OCI-LY7 (cell line): ENCODE measurements at regions not wholly inside any gene's neighbourhood (a gene's known extent, or its start where the extent isn't known, plus 50 kb on each side); places are given as distances from the start of the nearest gene placed in this dataset.

Experiments used
- BruUV-seq: library from RNA; stranded (reverse); fragments of 400-500 nt; replicated peaks from 2 replicates; lab custom pipeline; 2021; lab: Mats Ljungman, UMichigan
- CTCF ChIA-PET: fragments of 300-600 bp; sonication (Branson Sonifier 250); formaldehyde crosslinking; loops from one replicate; lab custom pipeline; 2022; ENCODE audit warnings: antibody characterized with exemption; ENCODE audit not compliant: unreplicated experiment; lab: Charles Lee
- POLR2A ChIA-PET: fragments of 300-600 bp; sonication (Branson Sonifier 250); formaldehyde crosslinking; loops from one replicate; lab custom pipeline; 2022; ENCODE audit warnings: antibody characterized with exemption; lab: Charles Lee
- DNase-seq: peaks from one replicate; pipeline ENCODE4 v3.0.0-alpha.2; 2015; ENCODE audit warnings: low spot score
- H2AFZ ChIP-seq: fragments of 200-600 bp; sonication (generic), shearing (Covaris generic); 2 replicates; pipeline ENCODE4 v1.6.1; 2014; ENCODE audit warnings: mild to moderate bottlenecking, antibody characterized with exemption, low read length, moderate library complexity
- H3K27ac ChIP-seq: fragments of 200-600 bp; sonication (generic); 2 replicates; pipeline ENCODE4 v1.5.1; 2014; ENCODE audit warnings: mixed run types, low read depth, mild to moderate bottlenecking, moderate library complexity, low read length, inconsistent platforms; ENCODE audit not compliant: poor library complexity, severe bottlenecking
- H3K36me3 ChIP-seq: fragments of 200-600 bp; sonication (generic); 2 replicates; pipeline ENCODE4 v1.6.1; 2014; ENCODE audit warnings: mild to moderate bottlenecking, antibody characterized with exemption, low read length, moderate library complexity, mixed read lengths; ENCODE audit not compliant: insufficient read depth
- H3K4me1 ChIP-seq: fragments of 200-600 bp; sonication (generic); 2 replicates; pipeline ENCODE4 v1.5.1; 2014; ENCODE audit warnings: mild to moderate bottlenecking, low read length; ENCODE audit not compliant: insufficient read depth, poor library complexity, severe bottlenecking
- H3K4me2 ChIP-seq: fragments of 200-600 bp; sonication (generic); 2 replicates; pipeline ENCODE4 v1.6.1; 2014; ENCODE audit warnings: mild to moderate bottlenecking, low read length
- H3K4me3 ChIP-seq: fragments of 200-600 bp; sonication (generic); 2 replicates; pipeline ENCODE4 v1.5.1; 2014; ENCODE audit warnings: mild to moderate bottlenecking, low read depth, low read length; ENCODE audit not compliant: poor library complexity, severe bottlenecking
- H3K79me2 ChIP-seq: fragments of 200-600 bp; sonication (generic); 2 replicates; pipeline ENCODE4 v1.6.1; 2016; ENCODE audit warnings: low read depth, mild to moderate bottlenecking, low read length, moderate library complexity, mixed read lengths; ENCODE audit not compliant: insufficient read depth
- H3K9me2 ChIP-seq: fragments of 200-600 bp; sonication (generic); 2 replicates; pipeline ENCODE4 v1.6.1; 2016; ENCODE audit warnings: mild to moderate bottlenecking, low read length, mixed read lengths; ENCODE audit not compliant: insufficient read depth
- H3K9me3 ChIP-seq: fragments of 200-600 bp; sonication (generic); 2 replicates; pipeline ENCODE4 v1.6.1; 2014; ENCODE audit warnings: mild to moderate bottlenecking, mixed run types, low read length, mixed read lengths
- H4K20me1 ChIP-seq: fragments of 200-600 bp; sonication (generic); 2 replicates; pipeline ENCODE4 v1.6.1; 2014; ENCODE audit warnings: mild to moderate bottlenecking, antibody characterized with exemption, low read length, moderate library complexity, mixed read lengths; ENCODE audit not compliant: insufficient read depth
- CTCF ChIP-seq: fragments of 200-600 bp; sonication (generic); conservative IDR thresholded peaks from 2 replicates; pipeline ENCODE4 v1.5.1; 2014; ENCODE audit warnings: mild to moderate bottlenecking, antibody characterized with exemption, low read length, moderate library complexity, mixed read lengths
- EZH2phosphoT487 ChIP-seq: fragments of 200-600 bp; sonication (generic); IDR thresholded peaks from 2 replicates; pipeline ENCODE4 v1.6.1; 2018; ENCODE audit warnings: low read depth, borderline replicate concordance, mild to moderate bottlenecking, mixed run types, antibody characterized with exemption, low read length, moderate library complexity, mixed read lengths
- intact Hi-C: fragments of 100-400 bp; cut with micrococcal nuclease; formaldehyde crosslinking; loops from one replicate; pipeline ENCODE4 v1.10.0; 2022; ENCODE audit not compliant: unreplicated experiment

GRCh38 chr6:112464901-112465665 lies 118.0 kb downstream of the RFPL4B start:
- no peaks in the 10 kb centered on the region for H3K9me3 ChIP-seq
- H3K27ac ChIP-seq: no peak overlapping the region
- H3K36me3 ChIP-seq: no peaks in the 10 kb centered on the region
- no peak overlapping the region for H3K4me3 ChIP-seq
- TF ChIP-seq EZH2phosphoT487: no peak
- TF ChIP-seq CTCF: no peak
- no peaks in the 10 kb centered on the region for H3K9me2 ChIP-seq
- H3K4me2 ChIP-seq: no peak overlapping the region
- H3K4me1 ChIP-seq: no peaks in the 10 kb centered on the region
- no TSS peak for BruUV-seq
- intact Hi-C loops: no loop called here
- H4K20me1 ChIP-seq: no peaks in the 10 kb centered on the region
- no peak overlapping the region for H2AFZ ChIP-seq
- CTCF ChIA-PET: no interaction called here
- H3K79me2 ChIP-seq: no peaks in the 10 kb centered on the region
- DNase-seq: no peak
- POLR2A ChIA-PET: interaction anchor here (0.6 to 1.0 kb wide), 4 partner anchors 11 to 232 kb away, joined by 3 read pairs; no protein-coding TSS in a partner anchor

- no TSS peak for BruUV-seq
- H3K36me3 ChIP-seq: no peaks in the 10 kb centered on the region
- H3K9me2 ChIP-seq: no peaks in the 10 kb centered on the region
- no peak overlapping the region for H2AFZ ChIP-seq
- no peaks in the 10 kb centered on the region for H3K4me1 ChIP-seq
- POLR2A ChIA-PET: no interaction called here
- no peak for DNase-seq
- TF ChIP-seq CTCF (no peak), EZH2phosphoT487 (no peak)
- intact Hi-C loops: no loop called here
- no peaks in the 10 kb centered on the region for H3K79me2 ChIP-seq
- no peak overlapping the region for H3K4me3 ChIP-seq
- H3K4me2 ChIP-seq: no peak overlapping the region
- no peaks in the 10 kb centered on the region for H3K9me3 ChIP-seq
- no peak overlapping the region for H3K27ac ChIP-seq
- CTCF ChIA-PET: no interaction called here
- no peaks in the 10 kb centered on the region for H4K20me1 ChIP-seq
Observed at GRCh38 chr6:112466373-112467151, 119.4 kb downstream of the RFPL4B start.

GRCh38 chr6:112468359-112468758 lies 121.2 kb downstream of the RFPL4B start:
- H3K36me3 ChIP-seq: no peaks in the 10 kb centered on the region
- no peaks in the 10 kb centered on the region for H3K9me3 ChIP-seq
- no TSS peak for BruUV-seq
- H3K9me2 ChIP-seq: no peaks in the 10 kb centered on the region
- intact Hi-C loops: no loop called here
- H4K20me1 ChIP-seq: no peaks in the 10 kb centered on the region
- H3K27ac ChIP-seq: no peak overlapping the region
- H3K79me2 ChIP-seq: no peaks in the 10 kb centered on the region
- no peak for TF ChIP-seq EZH2phosphoT487
- TF ChIP-seq CTCF: no peak
- H3K4me3 ChIP-seq: no peak overlapping the region
- no peaks in the 10 kb centered on the region for H3K4me1 ChIP-seq
- H2AFZ ChIP-seq: no peak overlapping the region
- CTCF ChIA-PET: no interaction called here
- DNase-seq: no peak
- POLR2A ChIA-PET: no interaction called here
- H3K4me2 ChIP-seq: no peak overlapping the region
